Fibroblast of mammary gland (primary cell): ENCODE measurements at regions not wholly inside any gene's neighbourhood (a gene's known extent, or its start where the extent isn't known, plus 50 kb on each side); places are given as distances from the start of the nearest gene placed in this dataset.

Experiments
- DNase-seq: peaks from one replicate; pipeline ENCODE4 v3.0.0-alpha.2; 2010; ENCODE audit warnings: low read depth
- H3K4me3 ChIP-seq: 2 replicates; pipeline ENCODE4 v1.5.1; 2011; ENCODE audit warnings: low read depth, mild to moderate bottlenecking, low read length, moderate library complexity; ENCODE audit not compliant: control insufficient read depth
- TF ChIP-seq, protein P1 (sequence below): conservative IDR thresholded peaks from 2 replicates; pipeline ENCODE4 v1.5.1; 2011; ENCODE audit warnings: low read depth, low read length, inconsistent platforms; ENCODE audit not compliant: control insufficient read depth, insufficient read depth

DNA sequence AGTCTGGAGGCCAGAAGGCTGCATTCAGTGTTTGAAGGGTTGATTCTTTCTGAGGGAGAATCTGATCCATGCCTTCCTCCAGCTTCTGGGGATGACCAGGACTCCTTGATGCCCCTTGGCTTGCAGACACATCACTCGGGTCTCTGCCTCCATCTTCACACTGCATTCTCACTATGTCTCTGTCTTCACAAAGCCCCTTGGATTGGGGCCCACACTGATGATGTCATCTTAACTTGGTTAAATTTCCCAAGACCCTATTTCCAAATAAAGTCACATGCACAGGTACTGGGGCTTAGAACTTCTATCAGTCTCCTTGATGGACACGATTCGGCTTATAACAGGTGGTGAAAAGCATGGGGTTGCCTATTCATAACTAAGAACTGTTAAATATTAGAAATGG, 112.1 kb upstream of the MYOCD start:
- TF ChIP-seq, protein P1, sequence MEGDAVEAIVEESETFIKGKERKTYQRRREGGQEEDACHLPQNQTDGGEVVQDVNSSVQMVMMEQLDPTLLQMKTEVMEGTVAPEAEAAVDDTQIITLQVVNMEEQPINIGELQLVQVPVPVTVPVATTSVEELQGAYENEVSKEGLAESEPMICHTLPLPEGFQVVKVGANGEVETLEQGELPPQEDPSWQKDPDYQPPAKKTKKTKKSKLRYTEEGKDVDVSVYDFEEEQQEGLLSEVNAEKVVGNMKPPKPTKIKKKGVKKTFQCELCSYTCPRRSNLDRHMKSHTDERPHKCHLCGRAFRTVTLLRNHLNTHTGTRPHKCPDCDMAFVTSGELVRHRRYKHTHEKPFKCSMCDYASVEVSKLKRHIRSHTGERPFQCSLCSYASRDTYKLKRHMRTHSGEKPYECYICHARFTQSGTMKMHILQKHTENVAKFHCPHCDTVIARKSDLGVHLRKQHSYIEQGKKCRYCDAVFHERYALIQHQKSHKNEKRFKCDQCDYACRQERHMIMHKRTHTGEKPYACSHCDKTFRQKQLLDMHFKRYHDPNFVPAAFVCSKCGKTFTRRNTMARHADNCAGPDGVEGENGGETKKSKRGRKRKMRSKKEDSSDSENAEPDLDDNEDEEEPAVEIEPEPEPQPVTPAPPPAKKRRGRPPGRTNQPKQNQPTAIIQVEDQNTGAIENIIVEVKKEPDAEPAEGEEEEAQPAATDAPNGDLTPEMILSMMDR, result no peak
- peak; percentile 14 for DNase-seq
- no peak overlapping the region for H3K4me3 ChIP-seq

DNA sequence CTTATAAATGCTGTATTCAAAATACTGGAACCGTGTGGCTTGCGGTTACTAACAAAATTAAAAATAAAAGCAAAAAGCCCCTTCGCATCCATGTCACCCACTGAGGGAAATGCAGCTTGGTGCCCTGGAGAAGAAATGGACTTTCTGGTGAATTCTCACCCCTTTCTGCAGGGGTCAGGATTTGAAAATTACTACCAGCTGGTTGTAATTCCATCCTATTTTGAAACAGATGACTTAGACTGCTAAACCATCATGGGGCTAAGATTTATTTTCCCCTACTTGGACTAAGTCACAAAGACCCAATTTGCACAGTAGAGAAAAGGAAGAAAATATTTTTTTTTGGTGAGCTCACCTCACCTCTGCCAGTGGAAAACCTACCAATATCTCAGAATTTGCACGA, 111.4 kb upstream of the MYOCD start:
- TF ChIP-seq, protein P1, result no peak
- peak; percentile 30 for DNase-seq
- H3K4me3 ChIP-seq, result no peak overlapping the region

DNA sequence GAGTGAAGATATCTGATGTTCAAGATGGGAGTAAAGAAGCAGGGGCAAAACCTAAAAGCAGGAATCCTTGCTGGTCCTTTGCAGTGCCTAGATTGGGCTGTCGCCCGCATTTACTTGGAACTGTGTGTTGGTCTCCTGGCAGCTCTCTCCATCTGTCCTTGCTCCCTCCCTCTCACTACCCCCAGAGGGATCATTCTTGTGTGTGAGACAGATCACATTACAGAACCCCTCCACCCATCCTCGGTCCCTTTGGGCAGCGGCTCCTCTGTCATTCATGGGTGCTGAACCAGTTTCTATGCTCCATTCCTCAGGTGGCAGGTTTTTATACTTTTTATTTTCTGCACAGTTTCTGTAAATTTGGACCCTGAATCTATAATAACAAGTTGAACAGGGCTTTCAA, 99.4 kb upstream of the MYOCD start:
- no peak overlapping the region for H3K4me3 ChIP-seq
- TF ChIP-seq, protein P1, result no peak
- no peak for DNase-seq

- H3K4me3 ChIP-seq, result no peak overlapping the region
- TF ChIP-seq, protein P1, result no peak
- DNase-seq, result no peak
Observed at GRCh38 chr17:12567077-12568053, 98.3 kb upstream of the MYOCD start.

GRCh38 chr17:12568358-12569251, 97.1 kb upstream of the MYOCD start:
- H3K4me3 ChIP-seq, result no peak overlapping the region
- TF ChIP-seq, protein P1, result no peak
- no peak for DNase-seq

GRCh38 chr17:12571606-12572005, 94.1 kb upstream of the MYOCD start:
- no peak overlapping the region for H3K4me3 ChIP-seq
- no peak for DNase-seq
- TF ChIP-seq, protein P1, result no peak
